HG03196 (cell line): ENCODE measurements at regions not wholly inside any gene's neighbourhood (a gene's known extent, or its start where the extent isn't known, plus 50 kb on each side); places are given as distances from the start of the nearest gene placed in this dataset.
A peak's percentile ranks its signal among the peaks of the same experiment; 100 is the strongest.
"Not testable (repeated sequence)": the region's sequence is repeated elsewhere in the genome, so short reads cannot be mapped to it uniquely, and the experiment has no call there.

Experiments used
- ATAC-seq: cut with Tn5 transposase; IDR thresholded peaks from one replicate; pipeline ENCODE4 v1.9.1; 2021; ENCODE audit not compliant: unreplicated experiment

DNA sequence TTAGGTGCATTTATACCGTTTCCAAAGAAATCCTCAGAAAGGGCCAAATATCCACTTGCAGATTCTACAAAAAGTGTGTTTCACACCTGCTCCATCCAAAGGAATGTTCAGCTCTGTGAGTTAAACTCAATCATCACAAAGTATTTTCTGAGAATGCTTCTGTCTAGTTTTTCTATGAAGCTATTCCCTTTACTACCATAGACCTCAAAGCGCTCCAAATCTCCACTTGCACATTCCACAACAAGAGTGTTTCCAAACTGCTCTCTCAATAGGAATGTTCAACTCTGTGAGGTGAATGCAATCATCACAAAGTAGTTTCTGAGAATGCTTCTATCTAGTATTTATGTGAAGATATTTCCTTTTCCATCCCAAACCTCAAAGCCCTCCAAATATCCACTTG lies 412.7 kb upstream of the WSB1 start:
- ATAC-seq, result not testable (repeated sequence)

DNA sequence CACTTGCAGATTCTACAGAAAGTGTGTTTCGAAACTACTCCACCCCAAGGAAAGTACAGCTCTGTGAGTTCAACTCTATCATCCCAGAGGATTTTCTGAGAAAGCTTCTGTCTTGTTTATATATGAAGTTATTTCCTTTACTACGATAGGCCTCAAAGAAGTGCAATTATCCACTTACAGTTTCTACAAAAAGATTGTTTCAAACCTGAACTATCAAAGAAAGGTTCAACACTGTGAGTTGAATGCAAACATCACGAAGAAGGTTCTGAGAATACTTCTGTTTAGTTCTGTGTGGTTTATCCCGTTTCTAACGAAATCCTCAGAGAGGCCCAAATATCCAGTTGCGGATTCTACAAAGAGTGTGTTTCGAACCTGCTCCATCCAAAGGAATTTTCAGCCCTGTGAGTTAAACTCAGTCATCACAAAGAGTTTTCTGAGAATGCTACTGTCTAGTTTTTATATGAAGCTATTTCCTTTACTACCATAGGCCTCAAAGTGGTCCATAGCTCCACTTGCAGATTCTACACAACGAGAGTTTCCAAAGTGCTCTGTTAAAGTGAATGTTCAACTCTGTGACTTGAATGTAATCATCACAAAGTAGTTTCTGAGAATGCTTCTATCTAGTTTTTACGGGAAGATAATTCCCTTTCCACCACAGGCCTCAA lies 411.7 kb upstream of the WSB1 start:
- peak; percentile 80 for ATAC-seq

DNA sequence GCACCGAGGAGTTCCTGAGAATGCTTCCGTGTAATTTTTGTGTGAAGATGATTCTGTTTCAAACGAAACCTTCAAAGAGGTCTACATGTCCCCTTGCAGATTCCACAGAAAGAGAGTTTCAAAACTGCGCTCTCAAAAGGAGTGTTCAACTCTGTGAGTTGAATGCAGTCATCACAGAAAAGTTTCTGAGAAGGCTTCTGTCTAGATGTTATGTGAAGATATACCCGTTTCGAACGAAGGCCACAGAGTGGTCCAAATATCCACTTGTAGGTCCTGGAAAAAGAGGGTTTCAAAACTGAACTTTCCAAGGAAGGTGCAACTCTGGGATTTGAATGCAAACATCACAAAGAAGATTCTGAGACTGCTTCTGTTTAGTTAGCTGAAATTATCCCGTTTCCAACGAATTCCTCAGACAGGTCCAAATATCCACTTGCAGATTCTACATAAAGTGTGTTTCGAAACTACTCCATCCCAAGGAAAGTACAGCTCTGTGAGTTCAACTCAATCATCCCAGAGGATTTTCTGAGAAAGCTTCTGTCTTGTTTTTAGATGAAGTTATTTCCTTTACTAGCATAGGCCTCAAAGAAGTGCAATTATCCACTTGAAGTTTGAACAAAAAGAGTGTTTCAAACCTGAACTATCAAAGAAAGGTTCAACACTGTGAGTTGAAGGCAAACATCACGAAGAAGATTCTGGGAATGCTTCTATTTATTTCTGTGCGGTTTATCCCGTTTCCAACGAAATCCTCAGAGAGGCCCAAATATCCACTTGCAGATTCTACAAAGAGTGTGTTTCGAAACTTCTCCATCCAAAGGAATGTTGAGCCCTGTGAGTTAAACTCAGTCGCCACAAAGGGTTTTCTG lies 409.8 kb upstream of the WSB1 start:
- not testable (repeated sequence) for ATAC-seq

DNA sequence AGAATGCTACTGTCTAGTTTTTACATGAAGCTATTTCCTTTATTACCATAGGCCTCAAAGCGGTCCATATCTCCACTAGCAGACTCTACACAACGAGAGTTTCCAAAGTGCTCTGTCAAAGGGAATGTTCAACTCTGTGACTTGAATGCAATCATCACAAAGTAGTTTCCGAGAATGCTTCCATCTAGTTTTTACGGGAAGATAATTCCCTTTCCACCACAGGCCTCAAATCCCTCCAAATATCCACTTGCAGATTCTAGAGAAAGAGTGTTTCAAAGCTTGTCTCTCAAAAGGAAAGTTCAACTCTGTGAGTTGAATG lies 409.2 kb upstream of the WSB1 start:
- ATAC-seq, result not testable (repeated sequence)

DNA sequence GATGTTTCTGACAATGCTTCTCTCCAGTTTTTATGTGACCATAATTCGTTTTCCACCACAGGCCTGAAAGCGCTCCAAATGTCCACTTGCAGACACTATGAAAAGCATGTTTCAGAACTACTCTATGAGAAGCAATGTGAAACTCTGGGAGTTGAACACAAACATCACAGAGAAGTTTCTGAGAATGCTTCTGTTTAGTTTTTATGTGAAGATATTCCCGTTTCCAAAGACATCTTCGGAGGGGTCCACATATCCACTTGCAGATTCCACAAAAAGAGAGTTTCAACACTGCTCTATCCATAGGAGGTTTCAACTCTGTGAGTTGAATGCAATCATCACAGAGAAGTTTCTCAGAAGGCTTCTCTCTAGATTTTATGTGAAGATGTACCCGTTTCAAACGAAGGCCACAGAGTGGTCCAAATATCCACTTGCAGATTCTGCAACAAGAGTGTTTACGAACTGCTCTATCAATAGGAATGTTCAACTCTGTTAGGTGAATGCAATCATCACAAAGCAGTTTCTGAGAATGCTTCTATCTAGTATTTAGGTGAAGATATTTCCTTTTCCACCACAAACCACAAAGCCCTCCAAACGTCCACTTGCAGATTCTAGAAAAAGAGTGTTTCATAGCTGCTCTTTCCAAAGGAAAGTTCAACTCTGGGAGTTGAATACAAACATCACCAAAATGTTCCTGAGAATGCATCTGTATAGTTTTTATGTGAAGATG lies 408.5 kb upstream of the WSB1 start:
- ATAC-seq, result not testable (repeated sequence)
